ENCODE measurements at regions not wholly inside any gene's neighbourhood (a gene's known extent, or its start where the extent isn't known, plus 50 kb on each side); places are given as distances from the start of the nearest gene placed in this dataset.
A peak's percentile ranks its signal among the peaks of the same experiment; 100 is the strongest.

DNA sequence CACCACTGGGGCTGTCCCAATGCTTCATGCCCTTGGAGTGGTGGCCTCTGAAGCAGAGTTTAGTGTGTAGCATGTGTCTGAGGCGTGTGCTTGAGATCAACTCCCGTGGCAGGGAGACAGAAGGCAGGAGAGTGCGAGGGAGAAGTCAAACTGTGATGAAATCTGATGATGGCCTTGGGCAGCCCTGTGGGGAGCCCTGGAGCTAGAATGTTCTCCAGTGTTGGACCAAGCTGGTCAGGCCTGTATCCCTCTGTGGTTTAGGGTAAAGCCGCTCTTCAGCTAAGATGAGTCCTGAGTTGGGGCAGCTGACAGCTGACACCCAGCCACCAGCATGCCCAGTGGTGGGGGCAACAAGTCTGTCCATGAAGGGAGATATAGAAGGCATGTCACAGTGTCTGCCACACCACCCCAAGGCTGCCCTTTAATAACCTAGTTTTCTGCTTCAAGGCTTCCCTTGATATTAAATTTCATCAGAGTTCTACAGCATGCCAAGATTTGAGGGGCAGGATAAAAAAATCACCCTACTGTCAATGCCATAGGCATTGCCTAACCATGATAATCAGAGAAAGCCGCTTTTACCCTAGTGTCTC is 170.5 kb upstream of the SVIL start:
- Histone ChIP-seq H3K36me3 (ENCODE audit: control insufficient read depth in 2 of 2, extremely low read depth in 1 of 2, insufficient read depth in 2 of 2, low read length in 2 of 2) (no peaks in the 10 kb centered on the region), H3K4me2 (ENCODE audit: insufficient read depth, low read length) (no peak overlapping the region), H2AFZ (ENCODE audit: low read depth, low read length) (no peak overlapping the region), H3K4me3 (replicated peaks in 1 of 3; ENCODE audit: insufficient read depth in 1 of 3, low read depth in 1 of 3, low read length in 3 of 3) (no peak overlapping the region), H3K27ac (ENCODE audit: insufficient read depth, low read depth, low read length) (peak overlapping the region; percentile 99), H3K79me2 (ENCODE audit: control insufficient read depth, insufficient read depth, low read length) (no peaks in the 10 kb centered on the region), H3K27me3 (ENCODE audit: control insufficient read depth in 2 of 2, insufficient read depth in 2 of 2, low read length in 2 of 2) (no peaks in the 10 kb centered on the region), H3K9me1 (replicated peaks; ENCODE audit: control insufficient read depth, extremely low read depth, insufficient read depth, low read length) (no peaks in the 10 kb centered on the region), H4K20me1 (replicated peaks; ENCODE audit: control insufficient read depth, extremely low read depth, insufficient read depth, low read length) (no peaks in the 10 kb centered on the region), H3K9me3 (replicated peaks; ENCODE audit: control insufficient read depth, insufficient read depth, low read length) (no peaks in the 10 kb centered on the region), H3K9ac (replicated peaks; ENCODE audit: extremely low read depth, insufficient read depth, low read length) (no peak overlapping the region), H3K4me1 (ENCODE audit: control insufficient read depth, extremely low read depth, insufficient read depth, low read length) (peaks cover 48% of the 10 kb centered on the region)
- BruUV-seq (replicated peaks), result no TSS peak
- TF ChIP-seq FOS (IDR thresholded peaks at IDR 0.05; ENCODE audit: borderline replicate concordance, insufficient read depth, low read length) (no peak), EZH2 (IDR thresholded peaks at IDR 0.05; ENCODE audit: borderline replicate concordance, low read depth, low read length, severe bottlenecking) (no peak), POLR2AphosphoS5 (IDR thresholded peaks at IDR 0.05; ENCODE audit: insufficient read depth, low read depth, low read length) (no peak), MYC (IDR thresholded peaks at IDR 0.05; ENCODE audit: low read depth, low read length) (no peak)
- TF ChIP-seq, protein P1, sequence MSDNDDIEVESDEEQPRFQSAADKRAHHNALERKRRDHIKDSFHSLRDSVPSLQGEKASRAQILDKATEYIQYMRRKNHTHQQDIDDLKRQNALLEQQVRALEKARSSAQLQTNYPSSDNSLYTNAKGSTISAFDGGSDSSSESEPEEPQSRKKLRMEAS (IDR thresholded peaks at IDR 0.05; ENCODE audit: insufficient read depth, insufficient read length), result no peak
- dilution Hi-C loops (cut with MboI; ENCODE audit: extremely low pct_ligation_motif_present, low sequenced_read_pairs), result no loop called here
- intact Hi-C loops (cut with micrococcal nuclease), result no loop called here
- FAIRE-seq (no peak), DNase-seq (ENCODE audit: low read depth, low spot score) (no peak)
- POLR2A ChIA-PET, result no interaction called here
- CTCF ChIA-PET, result interaction anchor here (1.8 to 2.5 kb wide), 2 partner anchors 15 to 90 kb away, joined by 4 to 12 read pairs; no protein-coding TSS in a partner anchor

Data from endothelial cell of umbilical vein (primary cell).